Right hindlimb (tissue), 1 donor: ENCODE measurements at regions not wholly inside any gene's neighbourhood (a gene's known extent, or its start where the extent isn't known, plus 50 kb on each side); places are given as distances from the start of the nearest gene placed in this dataset.

ENCODE experiments used
- DNase-seq: peaks from one replicate; pipeline ENCODE4 v3.0.0-alpha.2; 2018

- no peak for DNase-seq
These were observed 134.8 kb upstream of the GIMD1 start for GRCh38 chr4:106503116-106504050.

- DNase-seq: peak; percentile 65
These were observed 133.6 kb upstream of the GIMD1 start for GRCh38 chr4:106502106-106502699.

- no peak for DNase-seq
These were observed 128.7 kb upstream of the GIMD1 start for GRCh38 chr4:106497271-106497670.

GRCh38 chr4:106496061-106496460, 127.5 kb upstream of the GIMD1 start:
- DNase-seq: no peak

- peak; percentile 63 for DNase-seq
These were observed 126.9 kb upstream of the GIMD1 start for GRCh38 chr4:106495476-106495875.

GRCh38 chr4:106494066-106494465, 125.5 kb upstream of the GIMD1 start:
- no peak for DNase-seq

- no peak for DNase-seq
These were observed 124.5 kb upstream of the GIMD1 start for GRCh38 chr4:106493086-106493485.

GRCh38 chr4:106486533-106486932, 118.0 kb upstream of the GIMD1 start:
- no peak for DNase-seq

GRCh38 chr4:106481801-106482200, 113.2 kb upstream of the GIMD1 start:
- no peak for DNase-seq

- DNase-seq: no peak
These were observed 109.6 kb upstream of the GIMD1 start for GRCh38 chr4:106478152-106478551.

GRCh38 chr4:106476741-106477140, 108.2 kb upstream of the GIMD1 start:
- DNase-seq: no peak

GRCh38 chr4:106473515-106473914, 104.9 kb upstream of the GIMD1 start:
- DNase-seq: no peak

- no peak for DNase-seq
These were observed 102.6 kb upstream of the GIMD1 start for GRCh38 chr4:106471151-106471550.

- DNase-seq: no peak
These were observed 95.0 kb upstream of the GIMD1 start for GRCh38 chr4:106463622-106464021.

GRCh38 chr4:106454581-106454980, 86.0 kb upstream of the GIMD1 start:
- DNase-seq: no peak

GRCh38 chr4:106454021-106454420, 85.4 kb upstream of the GIMD1 start:
- no peak for DNase-seq

- DNase-seq: no peak
These were observed 82.5 kb upstream of the GIMD1 start for GRCh38 chr4:106451091-106451490.

- DNase-seq: no peak
These were observed 81.7 kb upstream of the GIMD1 start for GRCh38 chr4:106450249-106450648.

- no peak for DNase-seq
These were observed 76.0 kb upstream of the GIMD1 start for GRCh38 chr4:106444557-106444956.

GRCh38 chr4:106430797-106431196, 62.2 kb upstream of the GIMD1 start:
- no peak for DNase-seq

- peak; percentile 28 for DNase-seq
These were observed 61.3 kb upstream of the GIMD1 start for GRCh38 chr4:106429885-106430284.

- DNase-seq: peak; percentile 33
These were observed 57.5 kb upstream of the GIMD1 start for GRCh38 chr4:106426069-106426468.

GRCh38 chr4:106425576-106425975, 57.0 kb upstream of the GIMD1 start:
- DNase-seq: no peak

- DNase-seq: peak; percentile 74
These were observed 55.8 kb upstream of the GIMD1 start for GRCh38 chr4:106424426-106424825.
